ENCODE measurements at regions not wholly inside any gene's neighbourhood (a gene's known extent, or its start where the extent isn't known, plus 50 kb on each side); places are given as distances from the start of the nearest gene placed in this dataset.

- Mint-ChIP-seq H3K4me3 (ENCODE audit: unreplicated experiment) (no peak overlapping the region), H3K9me3 (ENCODE audit: unreplicated experiment) (no peaks in the 10 kb centered on the region), H3K4me1 (ENCODE audit: low read depth, unreplicated experiment) (no peaks in the 10 kb centered on the region), H3K27ac (ENCODE audit: unreplicated experiment) (no peak overlapping the region), H3K36me3 (ENCODE audit: unreplicated experiment) (no peaks in the 10 kb centered on the region), H3K27me3 (ENCODE audit: unreplicated experiment) (no peaks in the 10 kb centered on the region)
- DNase-seq: no peak
- no peak for TF ChIP-seq CTCF (IDR thresholded peaks at IDR 0.05; ENCODE audit: partially characterized antibody, unreplicated experiment)
Measured at GRCh38 chrX:109875831-109876230, 127.1 kb upstream of the TMEM164 start.

GRCh38 chrX:109878236-109878635, 124.7 kb upstream of the TMEM164 start:
- H3K4me1 Mint-ChIP-seq (ENCODE audit: low read depth, unreplicated experiment): no peaks in the 10 kb centered on the region
- no peak overlapping the region for H3K4me3 Mint-ChIP-seq (ENCODE audit: unreplicated experiment)
- no peak for DNase-seq
- no peaks in the 10 kb centered on the region for H3K9me3 Mint-ChIP-seq (ENCODE audit: unreplicated experiment)
- no peaks in the 10 kb centered on the region for H3K36me3 Mint-ChIP-seq (ENCODE audit: unreplicated experiment)
- no peak for TF ChIP-seq CTCF (IDR thresholded peaks at IDR 0.05; ENCODE audit: partially characterized antibody, unreplicated experiment)
- no peak overlapping the region for H3K27ac Mint-ChIP-seq (ENCODE audit: unreplicated experiment)
- no peaks in the 10 kb centered on the region for H3K27me3 Mint-ChIP-seq (ENCODE audit: unreplicated experiment)

- H3K4me1 Mint-ChIP-seq (ENCODE audit: low read depth, unreplicated experiment): no peaks in the 10 kb centered on the region
- no peaks in the 10 kb centered on the region for H3K9me3 Mint-ChIP-seq (ENCODE audit: unreplicated experiment)
- no peaks in the 10 kb centered on the region for H3K27me3 Mint-ChIP-seq (ENCODE audit: unreplicated experiment)
- no peak overlapping the region for H3K27ac Mint-ChIP-seq (ENCODE audit: unreplicated experiment)
- H3K36me3 Mint-ChIP-seq (ENCODE audit: unreplicated experiment): no peaks in the 10 kb centered on the region
- no peak overlapping the region for H3K4me3 Mint-ChIP-seq (ENCODE audit: unreplicated experiment)
- DNase-seq: no peak
- TF ChIP-seq CTCF (IDR thresholded peaks at IDR 0.05; ENCODE audit: partially characterized antibody, unreplicated experiment): no peak
Measured at GRCh38 chrX:109879991-109880390, 122.9 kb upstream of the TMEM164 start.

- Mint-ChIP-seq H3K27ac (ENCODE audit: unreplicated experiment) (no peak overlapping the region), H3K36me3 (ENCODE audit: unreplicated experiment) (no peaks in the 10 kb centered on the region), H3K27me3 (ENCODE audit: unreplicated experiment) (no peaks in the 10 kb centered on the region), H3K9me3 (ENCODE audit: unreplicated experiment) (no peaks in the 10 kb centered on the region), H3K4me3 (ENCODE audit: unreplicated experiment) (no peak overlapping the region), H3K4me1 (ENCODE audit: low read depth, unreplicated experiment) (no peaks in the 10 kb centered on the region)
- TF ChIP-seq CTCF (IDR thresholded peaks at IDR 0.05; ENCODE audit: partially characterized antibody, unreplicated experiment): no peak
- DNase-seq: no peak
Measured at GRCh38 chrX:109880629-109881028, 122.3 kb upstream of the TMEM164 start.

GRCh38 chrX:109886122-109886761, 116.7 kb upstream of the TMEM164 start:
- H3K4me1 Mint-ChIP-seq (ENCODE audit: low read depth, unreplicated experiment): peaks cover 8% of the 10 kb centered on the region
- H3K36me3 Mint-ChIP-seq (ENCODE audit: unreplicated experiment): no peaks in the 10 kb centered on the region
- TF ChIP-seq CTCF (IDR thresholded peaks at IDR 0.05; ENCODE audit: partially characterized antibody, unreplicated experiment): peak; percentile 74
- peaks cover 2% of the 10 kb centered on the region for H3K9me3 Mint-ChIP-seq (ENCODE audit: unreplicated experiment)
- H3K27me3 Mint-ChIP-seq (ENCODE audit: unreplicated experiment): peaks cover 2% of the 10 kb centered on the region
- peak; percentile 34 for DNase-seq
- no peak overlapping the region for H3K27ac Mint-ChIP-seq (ENCODE audit: unreplicated experiment)
- H3K4me3 Mint-ChIP-seq (ENCODE audit: unreplicated experiment): no peak overlapping the region

Data from glutamatergic neuron (in vitro differentiated cells).